ENCODE measurements at regions not wholly inside any gene's neighbourhood (a gene's known extent, or its start where the extent isn't known, plus 50 kb on each side); places are given as distances from the start of the nearest gene placed in this dataset.

DNA sequence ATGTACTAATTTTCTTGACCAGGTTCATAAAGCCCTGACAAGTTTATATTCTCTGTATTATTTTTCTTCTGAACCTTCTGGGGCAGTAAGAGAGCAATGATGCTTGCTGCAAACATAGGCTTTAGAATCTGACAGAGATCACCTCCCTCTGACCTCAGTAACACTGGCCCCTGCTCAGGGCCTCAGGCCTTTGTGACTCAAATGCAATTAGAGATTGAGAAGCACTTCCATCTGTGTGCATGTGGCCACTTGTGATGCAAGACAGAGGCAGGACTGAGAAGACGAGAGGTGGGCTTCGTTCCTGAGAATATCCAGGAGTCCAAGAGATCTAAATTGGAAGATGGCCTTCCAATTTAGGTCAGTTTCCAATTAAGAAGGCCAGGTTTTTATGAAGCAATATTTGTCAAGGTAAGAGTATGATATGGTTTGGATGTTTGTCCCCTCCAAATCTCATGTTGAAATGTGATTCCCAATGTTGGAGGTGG, 82.8 kb upstream of the VEGFC start:
- DNase-seq (ENCODE audit: extremely low read depth, insufficient read length): no peak
- TF ChIP-seq, protein P1, sequence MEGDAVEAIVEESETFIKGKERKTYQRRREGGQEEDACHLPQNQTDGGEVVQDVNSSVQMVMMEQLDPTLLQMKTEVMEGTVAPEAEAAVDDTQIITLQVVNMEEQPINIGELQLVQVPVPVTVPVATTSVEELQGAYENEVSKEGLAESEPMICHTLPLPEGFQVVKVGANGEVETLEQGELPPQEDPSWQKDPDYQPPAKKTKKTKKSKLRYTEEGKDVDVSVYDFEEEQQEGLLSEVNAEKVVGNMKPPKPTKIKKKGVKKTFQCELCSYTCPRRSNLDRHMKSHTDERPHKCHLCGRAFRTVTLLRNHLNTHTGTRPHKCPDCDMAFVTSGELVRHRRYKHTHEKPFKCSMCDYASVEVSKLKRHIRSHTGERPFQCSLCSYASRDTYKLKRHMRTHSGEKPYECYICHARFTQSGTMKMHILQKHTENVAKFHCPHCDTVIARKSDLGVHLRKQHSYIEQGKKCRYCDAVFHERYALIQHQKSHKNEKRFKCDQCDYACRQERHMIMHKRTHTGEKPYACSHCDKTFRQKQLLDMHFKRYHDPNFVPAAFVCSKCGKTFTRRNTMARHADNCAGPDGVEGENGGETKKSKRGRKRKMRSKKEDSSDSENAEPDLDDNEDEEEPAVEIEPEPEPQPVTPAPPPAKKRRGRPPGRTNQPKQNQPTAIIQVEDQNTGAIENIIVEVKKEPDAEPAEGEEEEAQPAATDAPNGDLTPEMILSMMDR (IDR thresholded peaks at IDR 0.05; ENCODE audit: insufficient read depth, low read length, poor library complexity, severe bottlenecking): no peak

GRCh38 chr4:176879380-176880116, 86.8 kb upstream of the VEGFC start:
- H3K4me3 ChIP-seq (replicated peaks; ENCODE audit: low read depth, low read length): no peak overlapping the region
- TF ChIP-seq, protein P1 (IDR thresholded peaks at IDR 0.05; ENCODE audit: insufficient read depth, low read length, poor library complexity, severe bottlenecking): no peak
- H3K36me3 ChIP-seq (ENCODE audit: control insufficient read depth, insufficient read depth, low read length): no peaks in the 10 kb centered on the region
- H3K27me3 ChIP-seq (replicated peaks; ENCODE audit: control insufficient read depth, insufficient read depth, low read length): no peaks in the 10 kb centered on the region
- no peak for DNase-seq (ENCODE audit: extremely low read depth, insufficient read length)

More for the DNA sequence above, 82.8 kb upstream of the VEGFC start:
- no peaks in the 10 kb centered on the region for H3K36me3 ChIP-seq (ENCODE audit: control insufficient read depth, insufficient read depth, low read length)
- no peak overlapping the region for H3K4me3 ChIP-seq (replicated peaks; ENCODE audit: low read depth, low read length)
- H3K27me3 ChIP-seq (replicated peaks; ENCODE audit: control insufficient read depth, insufficient read depth, low read length): no peaks in the 10 kb centered on the region

DNA sequence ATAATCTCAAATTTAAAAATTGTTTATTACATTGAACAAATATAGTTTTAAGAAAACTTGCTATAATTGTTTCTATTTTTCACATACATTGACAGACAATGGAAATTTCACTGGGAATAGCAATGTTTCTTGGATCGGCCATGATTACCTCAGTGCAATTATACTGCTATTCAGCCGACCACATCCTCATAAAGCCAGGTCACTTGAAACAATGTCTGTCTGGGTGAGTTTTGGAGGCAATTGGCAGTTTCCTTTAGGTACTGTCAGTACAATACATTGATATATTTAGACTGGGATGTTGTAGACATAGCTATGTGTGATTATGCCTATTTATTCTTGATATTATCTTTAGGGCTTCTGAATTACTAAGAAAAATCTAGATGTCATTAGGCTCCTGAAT, 89.5 kb upstream of the VEGFC start:
- H3K27me3 ChIP-seq (replicated peaks; ENCODE audit: control insufficient read depth, insufficient read depth, low read length): no peaks in the 10 kb centered on the region
- no peak overlapping the region for H3K4me3 ChIP-seq (replicated peaks; ENCODE audit: low read depth, low read length)
- TF ChIP-seq, protein P1 (IDR thresholded peaks at IDR 0.05; ENCODE audit: insufficient read depth, low read length, poor library complexity, severe bottlenecking): no peak
- no peaks in the 10 kb centered on the region for H3K36me3 ChIP-seq (ENCODE audit: control insufficient read depth, insufficient read depth, low read length)
- DNase-seq (ENCODE audit: extremely low read depth, insufficient read length): no peak

GRCh38 chr4:176883108-176883550, 90.4 kb upstream of the VEGFC start:
- no peaks in the 10 kb centered on the region for H3K36me3 ChIP-seq (ENCODE audit: control insufficient read depth, insufficient read depth, low read length)
- H3K27me3 ChIP-seq (replicated peaks; ENCODE audit: control insufficient read depth, insufficient read depth, low read length): no peaks in the 10 kb centered on the region
- no peak for DNase-seq (ENCODE audit: extremely low read depth, insufficient read length)
- TF ChIP-seq, protein P1 (IDR thresholded peaks at IDR 0.05; ENCODE audit: insufficient read depth, low read length, poor library complexity, severe bottlenecking): no peak
- H3K4me3 ChIP-seq (replicated peaks; ENCODE audit: low read depth, low read length): no peak overlapping the region

DNA sequence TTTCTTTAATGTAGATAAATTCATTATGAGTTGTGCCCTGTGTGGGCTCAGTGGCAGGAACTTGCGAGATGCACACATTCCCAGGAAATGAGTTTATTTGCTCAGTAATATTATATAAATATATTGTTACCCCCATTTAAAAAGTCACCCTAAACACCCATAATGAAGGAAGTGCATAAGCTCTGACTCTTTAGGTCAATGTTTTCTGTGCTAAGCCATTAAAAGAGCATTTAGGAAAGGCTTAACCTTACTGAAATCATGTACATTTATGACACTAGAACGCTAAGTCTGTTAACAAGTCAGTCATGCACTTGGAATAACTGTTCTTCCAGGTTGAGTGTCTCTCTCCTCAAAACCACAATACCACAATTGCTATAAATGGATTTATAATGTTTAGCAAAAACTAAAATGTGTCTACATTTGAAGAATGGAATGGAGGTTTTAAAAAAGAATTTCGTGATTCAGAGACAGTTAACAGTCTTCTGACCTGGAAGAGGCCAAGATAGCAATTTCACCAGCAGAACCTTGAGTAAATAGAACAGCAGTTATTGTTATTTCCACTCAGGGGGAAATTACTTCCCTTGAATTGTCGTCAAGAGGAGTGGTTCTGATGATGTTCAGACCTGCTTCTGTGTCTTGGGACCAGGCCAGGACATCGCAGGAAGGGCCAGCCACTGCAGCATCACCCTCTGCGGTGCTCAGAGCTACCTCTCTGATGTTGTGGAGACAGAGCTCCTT, 91.1 kb upstream of the VEGFC start:
- Histone ChIP-seq H3K4me3 (replicated peaks; ENCODE audit: low read depth, low read length) (no peak overlapping the region), H3K27me3 (replicated peaks; ENCODE audit: control insufficient read depth, insufficient read depth, low read length) (no peaks in the 10 kb centered on the region), H3K36me3 (ENCODE audit: control insufficient read depth, insufficient read depth, low read length) (no peaks in the 10 kb centered on the region)
- DNase-seq (ENCODE audit: extremely low read depth, insufficient read length): no peak
- TF ChIP-seq, protein P1 (IDR thresholded peaks at IDR 0.05; ENCODE audit: insufficient read depth, low read length, poor library complexity, severe bottlenecking): no peak
